Thyroid gland (tissue), 4 donors: ENCODE measurements at regions not wholly inside any gene's neighbourhood (a gene's known extent, or its start where the extent isn't known, plus 50 kb on each side); places are given as distances from the start of the nearest gene placed in this dataset.

ENCODE experiments used
- DNase-seq, 2 donors: peaks; one replicate each; pipeline ENCODE4 v3.0.0-alpha.2; 2019
- H3K27ac ChIP-seq, 3 donors: fragments of 200-600 bp; sonication (generic); 1 replicate in 2 of 3; 2 replicates in 1 of 3; pipeline ENCODE4 v1.5.1; 2016 to 2019; ENCODE audit warnings: mild to moderate bottlenecking in 1 of 3, moderate library complexity in 1 of 3
- H3K27me3 ChIP-seq: fragments of 200-600 bp; sonication (generic); one replicate; pipeline ENCODE4 v1.5.1; 2019
- H3K36me3 ChIP-seq, 2 donors: fragments of 200-600 bp; sonication (generic); one replicate each; pipeline ENCODE4 v1.5.1; 2016 to 2019
- H3K4me1 ChIP-seq, 2 donors: fragments of 200-600 bp; sonication (generic); one replicate each; pipeline ENCODE4 v1.5.1; 2017 to 2019
- H3K4me3 ChIP-seq, 3 donors: fragments of 200-600 bp; sonication (generic); replicated peaks in 1 of 3; 1 replicate in 2 of 3; 2 replicates in 1 of 3; pipeline ENCODE4 v1.5.1; 2016; ENCODE audit warnings: mild to moderate bottlenecking in 1 of 3
- H3K9me3 ChIP-seq: fragments of 200-600 bp; sonication (generic); one replicate; pipeline ENCODE4 v1.5.1; 2017
- CTCF ChIP-seq, 6 experiments: fragments of 200-600 bp in 3 of 6; fragments of 450-650 bp in 3 of 6; sonication (generic) in 3 of 6; IDR thresholded peaks; one replicate each; pipeline ENCODE4 v1.5.1; 2016 to 2019; ENCODE audit warnings: antibody characterized with exemption in 6 of 6, mild to moderate bottlenecking in 2 of 6, inconsistent platforms in 1 of 6, moderate library complexity in 1 of 6
- POLR2A ChIP-seq, 2 donors: fragments of 450-650 bp; IDR thresholded peaks; one replicate each; pipeline ENCODE4 v1.6.1; 2017; ENCODE audit warnings: antibody characterized with exemption in 2 of 2, mild to moderate bottlenecking in 2 of 2, moderate library complexity in 1 of 2
- WGBS, 2 donors: methylation state at CpG; one replicate each; pipeline ENCODE4 v1.1.5; 2017; 5-methylcytosine and 5-hydroxymethylcytosine counted together
- intact Hi-C: fragments of 100-400 bp; cut with DNase I; formaldehyde crosslinking; loops from one replicate; pipeline ENCODE4 v1.15.1; 2023

GRCh38 chr12:17151917-17152316 lies 546.0 kb upstream of the LMO3 start:
- no peak for DNase-seq
- TF ChIP-seq CTCF (IDR thresholded peaks at IDR 0.05): no peak
- TF ChIP-seq POLR2A (IDR thresholded peaks at IDR 0.05): no peak
- no peaks in the 10 kb centered on the region for H3K9me3 ChIP-seq
- intact Hi-C loops: no loop called here
- no peaks in the 10 kb centered on the region for H3K27me3 ChIP-seq
- no peak overlapping the region for H3K4me3 ChIP-seq
- H3K27ac ChIP-seq: no peak overlapping the region
- WGBS, 2 donors: 80 to 88% methylated on average over 2 of the region's 2 CpGs
- H3K36me3 ChIP-seq: no peaks in the 10 kb centered on the region
- no peaks in the 10 kb centered on the region for H3K4me1 ChIP-seq

- Histone ChIP-seq H3K36me3 (no peaks in the 10 kb centered on the region), H3K4me3 (no peak overlapping the region), H3K27me3 (no peaks in the 10 kb centered on the region), H3K4me1 (no peaks in the 10 kb centered on the region), H3K27ac (no peak overlapping the region), H3K9me3 (no peaks in the 10 kb centered on the region)
- 77 to 86% methylated on average over 3 of the region's 3 CpGs for WGBS, 2 donors
- intact Hi-C loops: no loop called here
- no peak for DNase-seq
- TF ChIP-seq POLR2A (IDR thresholded peaks at IDR 0.05) (no peak), CTCF (IDR thresholded peaks at IDR 0.05) (no peak)
Observed at GRCh38 chr12:17148706-17149105, 542.7 kb upstream of the LMO3 start.

- TF ChIP-seq POLR2A (IDR thresholded peaks at IDR 0.05): no peak
- TF ChIP-seq CTCF (IDR thresholded peaks at IDR 0.05): no peak
- H3K4me3 ChIP-seq: no peak overlapping the region
- no peaks in the 10 kb centered on the region for H3K27me3 ChIP-seq
- H3K9me3 ChIP-seq: no peaks in the 10 kb centered on the region
- intact Hi-C loops: no loop called here
- WGBS, 2 donors: 60 to 66% methylated on average over 2 of the region's 2 CpGs
- no peaks in the 10 kb centered on the region for H3K4me1 ChIP-seq
- no peaks in the 10 kb centered on the region for H3K36me3 ChIP-seq
- no peak for DNase-seq
- H3K27ac ChIP-seq: no peak overlapping the region
Observed at GRCh38 chr12:17142856-17143255, 536.9 kb upstream of the LMO3 start.

- intact Hi-C loops: no loop called here
- Histone ChIP-seq H3K4me3 (no peak overlapping the region), H3K9me3 (no peaks in the 10 kb centered on the region), H3K27me3 (no peaks in the 10 kb centered on the region), H3K36me3 (no peaks in the 10 kb centered on the region), H3K27ac (no peak overlapping the region), H3K4me1 (no peaks in the 10 kb centered on the region)
- no peak for TF ChIP-seq CTCF (IDR thresholded peaks at IDR 0.05)
- TF ChIP-seq POLR2A (IDR thresholded peaks at IDR 0.05): no peak
- 75 to 82% methylated on average over 2 of the region's 2 CpGs for WGBS, 2 donors
- no peak for DNase-seq
Observed at GRCh38 chr12:17139931-17140330, 534.0 kb upstream of the LMO3 start.

GRCh38 chr12:17137396-17137795 lies 531.4 kb upstream of the LMO3 start:
- H3K27ac ChIP-seq: no peak overlapping the region
- H3K4me3 ChIP-seq: no peak overlapping the region
- WGBS, 2 donors: 67 to 71% methylated on average over 3 of the region's 3 CpGs
- TF ChIP-seq CTCF (IDR thresholded peaks at IDR 0.05) (no peak), POLR2A (IDR thresholded peaks at IDR 0.05) (no peak)
- no peaks in the 10 kb centered on the region for H3K27me3 ChIP-seq
- H3K36me3 ChIP-seq: no peaks in the 10 kb centered on the region
- intact Hi-C loops: no loop called here
- H3K4me1 ChIP-seq: no peaks in the 10 kb centered on the region
- H3K9me3 ChIP-seq: no peaks in the 10 kb centered on the region
- no peak for DNase-seq
